ENCODE measurements at regions not wholly inside any gene's neighbourhood (a gene's known extent, or its start where the extent isn't known, plus 50 kb on each side); places are given as distances from the start of the nearest gene placed in this dataset.

- Histone ChIP-seq H3K4me3 (no peak overlapping the region), H3K27ac (no peak overlapping the region)
These were observed 1263.3 kb upstream of the EYS start for GRCh38 chr6:66970373-66970772.

GRCh38 chr6:66965227-66965626 lies 1258.2 kb upstream of the EYS start:
- H3K27ac ChIP-seq, result no peak overlapping the region
- no peak overlapping the region for H3K4me3 ChIP-seq

GRCh38 chr6:66964216-66964615 lies 1257.2 kb upstream of the EYS start:
- Histone ChIP-seq H3K27ac (no peak overlapping the region), H3K4me3 (no peak overlapping the region)

- Histone ChIP-seq H3K27ac (no peak overlapping the region), H3K4me3 (no peak overlapping the region)
These were observed 1255.1 kb upstream of the EYS start for GRCh38 chr6:66962082-66962481.

GRCh38 chr6:66961191-66961590 lies 1254.2 kb upstream of the EYS start:
- Histone ChIP-seq H3K4me3 (no peak overlapping the region), H3K27ac (no peak overlapping the region)

GRCh38 chr6:66949191-66949661 lies 1242.2 kb upstream of the EYS start:
- Histone ChIP-seq H3K27ac (no peak overlapping the region), H3K4me3 (no peak overlapping the region)

GRCh38 chr6:66948106-66948505 lies 1241.1 kb upstream of the EYS start:
- no peak overlapping the region for H3K4me3 ChIP-seq
- H3K27ac ChIP-seq, result no peak overlapping the region

GRCh38 chr6:66940003-66940402 lies 1233.0 kb upstream of the EYS start:
- H3K27ac ChIP-seq, result no peak overlapping the region
- H3K4me3 ChIP-seq, result no peak overlapping the region

GRCh38 chr6:66937180-66937579 lies 1230.2 kb upstream of the EYS start:
- no peak overlapping the region for H3K27ac ChIP-seq
- no peak overlapping the region for H3K4me3 ChIP-seq

- H3K4me3 ChIP-seq, result no peak overlapping the region
These were observed 1228.6 kb upstream of the EYS start for GRCh38 chr6:66935612-66936011.

GRCh38 chr6:66931787-66932186 lies 1224.8 kb upstream of the EYS start:
- H3K27ac ChIP-seq, result no peak overlapping the region
- H3K4me3 ChIP-seq, result no peak overlapping the region

More at GRCh38 chr6:66935612-66936011, 1228.6 kb upstream of the EYS start:
- no peak overlapping the region for H3K27ac ChIP-seq

GRCh38 chr6:66930559-66931290 lies 1223.7 kb upstream of the EYS start:
- Histone ChIP-seq H3K27ac (no peak overlapping the region), H3K4me3 (no peak overlapping the region)

GRCh38 chr6:66926060-66926459 lies 1219.0 kb upstream of the EYS start:
- H3K27ac ChIP-seq, result no peak overlapping the region
- H3K4me3 ChIP-seq, result no peak overlapping the region

GRCh38 chr6:66913657-66914056 lies 1206.6 kb upstream of the EYS start:
- no peak overlapping the region for H3K27ac ChIP-seq
- no peak overlapping the region for H3K4me3 ChIP-seq

GRCh38 chr6:66902457-66902856 lies 1195.4 kb upstream of the EYS start:
- Histone ChIP-seq H3K27ac (no peak overlapping the region), H3K4me3 (no peak overlapping the region)

- Histone ChIP-seq H3K4me3 (no peak overlapping the region), H3K27ac (no peak overlapping the region)
These were observed 1193.4 kb upstream of the EYS start for GRCh38 chr6:66900133-66901083.

GRCh38 chr6:66897576-66897975 lies 1190.5 kb upstream of the EYS start:
- Histone ChIP-seq H3K4me3 (no peak overlapping the region), H3K27ac (peak overlapping the region in 2 of 21 experiments; percentile 42 to 58)

- Histone ChIP-seq H3K27ac (no peak overlapping the region), H3K4me3 (no peak overlapping the region)
These were observed 1189.4 kb upstream of the EYS start for GRCh38 chr6:66896415-66896814.

- Histone ChIP-seq H3K27ac (no peak overlapping the region), H3K4me3 (no peak overlapping the region)
These were observed 1176.4 kb upstream of the EYS start for GRCh38 chr6:66883453-66883852.

- no peak overlapping the region for H3K4me3 ChIP-seq
- no peak overlapping the region for H3K27ac ChIP-seq
These were observed 1159.8 kb upstream of the EYS start for GRCh38 chr6:66866801-66867200.

- no peak overlapping the region for H3K27ac ChIP-seq
- H3K4me3 ChIP-seq, result no peak overlapping the region
These were observed 1158.7 kb upstream of the EYS start for GRCh38 chr6:66865771-66866170.
